ENCODE measurements at regions not wholly inside any gene's neighbourhood (a gene's known extent, or its start where the extent isn't known, plus 50 kb on each side); places are given as distances from the start of the nearest gene placed in this dataset.
"Not testable (repeated sequence)": the region's sequence is repeated elsewhere in the genome, so short reads cannot be mapped to it uniquely, and the experiment has no call there.

DNA sequence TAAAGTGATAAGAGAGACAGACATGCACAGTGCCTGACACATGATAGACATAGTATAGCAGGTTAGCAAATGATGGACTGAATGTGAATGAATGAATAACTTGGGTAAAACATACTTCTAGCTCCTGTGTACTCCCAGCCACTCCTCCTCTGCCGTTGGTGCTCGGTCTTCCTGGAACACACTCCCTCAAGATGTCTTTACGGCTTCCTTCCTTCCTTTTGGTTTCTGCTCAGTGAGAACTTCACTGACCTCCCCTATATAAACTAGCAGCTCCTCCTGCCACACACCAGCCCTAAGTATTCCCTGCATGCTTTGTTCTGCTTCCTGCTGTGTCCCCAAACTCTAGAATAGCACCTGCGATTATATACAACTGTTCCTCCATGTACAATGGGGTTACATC lies 50.2 kb downstream of the RAD54L2 start:
- H3K4me3 ChIP-seq = no peak overlapping the region
- H3K27me3 ChIP-seq = no peaks in the 10 kb centered on the region
- TF ChIP-seq POLR2AphosphoS5 (IDR thresholded peaks at IDR 0.05) (no peak), POLR2A (IDR thresholded peaks at IDR 0.05; ENCODE audit: low read depth) (no peak), EP300 (IDR thresholded peaks at IDR 0.05) (no peak)
- TF ChIP-seq, protein P1, sequence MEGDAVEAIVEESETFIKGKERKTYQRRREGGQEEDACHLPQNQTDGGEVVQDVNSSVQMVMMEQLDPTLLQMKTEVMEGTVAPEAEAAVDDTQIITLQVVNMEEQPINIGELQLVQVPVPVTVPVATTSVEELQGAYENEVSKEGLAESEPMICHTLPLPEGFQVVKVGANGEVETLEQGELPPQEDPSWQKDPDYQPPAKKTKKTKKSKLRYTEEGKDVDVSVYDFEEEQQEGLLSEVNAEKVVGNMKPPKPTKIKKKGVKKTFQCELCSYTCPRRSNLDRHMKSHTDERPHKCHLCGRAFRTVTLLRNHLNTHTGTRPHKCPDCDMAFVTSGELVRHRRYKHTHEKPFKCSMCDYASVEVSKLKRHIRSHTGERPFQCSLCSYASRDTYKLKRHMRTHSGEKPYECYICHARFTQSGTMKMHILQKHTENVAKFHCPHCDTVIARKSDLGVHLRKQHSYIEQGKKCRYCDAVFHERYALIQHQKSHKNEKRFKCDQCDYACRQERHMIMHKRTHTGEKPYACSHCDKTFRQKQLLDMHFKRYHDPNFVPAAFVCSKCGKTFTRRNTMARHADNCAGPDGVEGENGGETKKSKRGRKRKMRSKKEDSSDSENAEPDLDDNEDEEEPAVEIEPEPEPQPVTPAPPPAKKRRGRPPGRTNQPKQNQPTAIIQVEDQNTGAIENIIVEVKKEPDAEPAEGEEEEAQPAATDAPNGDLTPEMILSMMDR (IDR thresholded peaks at IDR 0.05) = no peak
- DNase-seq (ENCODE audit: extremely low spot score) = no peak
- peaks cover 0 to 34% (median 18%) of the 10 kb centered on the region in 4 donors for H3K36me3 ChIP-seq
- H3K9me3 ChIP-seq = no peaks in the 10 kb centered on the region
- intact Hi-C loops (cut with DNase I) = no loop called here
- no peak overlapping the region for H3K27ac ChIP-seq (replicated peaks in 1 of 4)
- peaks cover 0 to 4% (median 0%) of the 10 kb centered on the region in 4 donors for H3K4me1 ChIP-seq
- 60% methylated on average over 4 of the region's 4 CpGs for WGBS

DNA sequence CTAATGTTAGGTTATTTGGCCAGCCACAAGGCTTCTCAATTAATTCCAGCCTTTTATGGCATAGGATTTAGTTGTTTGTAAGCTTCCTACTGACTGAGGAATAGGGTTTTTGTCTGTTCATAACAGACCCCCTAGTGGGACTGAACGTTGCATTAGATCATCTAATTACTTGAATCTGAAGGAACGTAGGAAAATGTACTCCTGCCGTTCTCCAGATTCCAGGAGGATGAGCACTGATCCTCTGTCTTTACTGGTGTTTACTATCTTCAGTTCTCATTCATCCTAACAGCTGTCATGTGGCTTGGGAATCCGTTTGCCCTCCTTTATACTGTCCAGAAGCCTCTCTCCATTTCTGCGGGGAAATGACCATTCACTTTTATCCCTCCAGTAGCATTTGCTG lies 52.7 kb downstream of the RAD54L2 start:
- no peak overlapping the region for H3K4me3 ChIP-seq
- peaks cover 0 to 46% (median 28%) of the 10 kb centered on the region in 4 donors for H3K36me3 ChIP-seq
- H3K27me3 ChIP-seq = no peaks in the 10 kb centered on the region
- no peaks in the 10 kb centered on the region for H3K4me1 ChIP-seq
- DNase-seq (ENCODE audit: extremely low spot score) = no peak
- TF ChIP-seq, protein P1 (IDR thresholded peaks at IDR 0.05) = no peak
- TF ChIP-seq EP300 (IDR thresholded peaks at IDR 0.05) = no peak
- TF ChIP-seq POLR2AphosphoS5 (IDR thresholded peaks at IDR 0.05) = no peak
- TF ChIP-seq POLR2A (IDR thresholded peaks at IDR 0.05; ENCODE audit: low read depth) = no peak
- intact Hi-C loops (cut with DNase I) = no loop called here
- 69% methylated on average over 5 of the region's 5 CpGs for WGBS
- no peak overlapping the region for H3K27ac ChIP-seq (replicated peaks in 1 of 4)
- H3K9me3 ChIP-seq = no peaks in the 10 kb centered on the region

DNA sequence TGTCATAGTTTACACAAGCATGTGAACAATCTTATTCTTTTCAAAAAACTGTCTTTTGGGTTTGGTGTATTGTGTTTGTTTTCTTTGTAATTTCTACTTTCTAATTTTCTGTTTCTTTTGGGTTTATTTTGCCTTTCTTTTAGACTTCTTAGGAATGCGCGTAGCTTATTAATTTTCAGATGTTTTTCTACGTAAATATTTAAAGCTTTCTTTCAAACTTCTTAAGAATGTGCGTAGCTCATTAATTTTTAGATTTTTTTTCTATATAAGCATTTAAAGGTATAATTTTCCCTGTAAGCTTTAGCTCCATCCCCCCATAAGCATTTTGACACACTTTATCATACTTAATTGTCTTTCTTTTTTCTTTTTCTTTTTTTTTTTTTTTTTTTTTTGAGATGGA lies 55.2 kb downstream of the RAD54L2 start:
- peaks cover 0 to 52% (median 31%) of the 10 kb centered on the region in 4 donors for H3K36me3 ChIP-seq

DNA sequence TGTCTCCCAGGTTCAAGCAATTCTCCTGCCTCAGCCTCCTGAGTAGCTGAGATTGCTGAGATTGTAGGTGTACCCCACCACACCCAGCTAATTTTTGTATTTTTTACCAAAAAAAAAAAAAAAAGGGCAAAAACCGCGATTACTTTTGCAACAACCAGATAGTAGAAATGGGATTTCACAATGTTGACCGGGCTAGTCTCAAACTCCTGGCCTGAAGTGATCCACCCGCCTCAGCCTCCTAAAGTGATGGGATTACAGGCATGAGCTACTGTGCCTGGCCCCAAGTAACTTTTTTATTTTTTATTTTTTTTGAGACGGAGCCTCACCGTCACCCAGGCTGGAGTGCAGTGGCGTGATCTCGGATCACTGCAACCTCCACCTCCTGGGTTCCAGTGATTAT lies 61.1 kb downstream of the RAD54L2 start:
- WGBS = 91% methylated on average over 8 of the region's 8 CpGs
- H3K27me3 ChIP-seq; H3K4me3 ChIP-seq; H3K27ac ChIP-seq (replicated peaks in 1 of 4); intact Hi-C loops (cut with DNase I); H3K9me3 ChIP-seq; DNase-seq (ENCODE audit: extremely low spot score); H3K4me1 ChIP-seq: not testable (repeated sequence)
- H3K36me3 ChIP-seq = peaks cover 0 to 17% (median 9%) of the 10 kb centered on the region in 4 donors

More for the DNA sequence above, 55.2 kb downstream of the RAD54L2 start:
- intact Hi-C loops (cut with DNase I) = no loop called here
- WGBS = 95% methylated on average over 4 of the region's 4 CpGs
- no peaks in the 10 kb centered on the region for H3K4me1 ChIP-seq
- no peak for DNase-seq (ENCODE audit: extremely low spot score)
- no peaks in the 10 kb centered on the region for H3K9me3 ChIP-seq
- H3K27me3 ChIP-seq = no peaks in the 10 kb centered on the region
- H3K27ac ChIP-seq (replicated peaks in 1 of 4) = no peak overlapping the region
- no peak for TF ChIP-seq POLR2A (IDR thresholded peaks at IDR 0.05; ENCODE audit: low read depth)
- TF ChIP-seq POLR2AphosphoS5 (IDR thresholded peaks at IDR 0.05) = no peak
- TF ChIP-seq, protein P1 (IDR thresholded peaks at IDR 0.05) = no peak
- no peak for TF ChIP-seq EP300 (IDR thresholded peaks at IDR 0.05)
- no peak overlapping the region for H3K4me3 ChIP-seq

DNA sequence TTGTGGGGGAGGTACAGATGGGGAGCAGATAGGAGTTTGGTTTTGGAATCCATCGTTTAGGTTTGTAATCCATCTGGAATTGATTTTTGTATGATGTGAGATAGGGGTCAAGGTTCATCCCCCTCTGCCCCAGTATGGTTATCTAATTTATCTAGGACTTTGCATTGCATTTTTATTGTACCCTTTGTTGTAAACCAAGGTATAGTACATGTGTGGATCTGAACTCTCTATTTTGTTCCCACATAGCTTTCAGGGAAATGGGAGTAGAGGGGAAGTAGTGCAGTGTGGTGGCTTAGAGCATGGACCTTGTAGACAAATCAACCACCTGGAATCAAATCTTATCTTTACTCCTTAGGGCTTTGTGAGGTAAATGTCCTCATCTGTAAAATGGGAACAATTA lies 65.7 kb downstream of the RAD54L2 start:
- Histone ChIP-seq H3K36me3 (peaks cover 0 to 6% (median 0%) of the 10 kb centered on the region in 4 donors), H3K4me1 (peaks cover 0 to 7% (median 2%) of the 10 kb centered on the region in 4 donors), H3K4me3 (no peak overlapping the region), H3K27me3 (no peaks in the 10 kb centered on the region), H3K27ac (replicated peaks in 1 of 4) (no peak overlapping the region), H3K9me3 (no peaks in the 10 kb centered on the region)
- no peak for DNase-seq (ENCODE audit: extremely low spot score)
- TF ChIP-seq POLR2AphosphoS5 (IDR thresholded peaks at IDR 0.05) (no peak), EP300 (IDR thresholded peaks at IDR 0.05) (no peak), POLR2A (IDR thresholded peaks at IDR 0.05; ENCODE audit: low read depth) (no peak)
- TF ChIP-seq, protein P1 (IDR thresholded peaks at IDR 0.05) = no peak
- WGBS = 52% methylated on average over 1 of the region's 1 CpG
- intact Hi-C loops (cut with DNase I) = no loop called here

All from esophagus muscularis mucosa (tissue), 4 donors.